Trophoblast cell (in vitro differentiated cells and primary cell): ENCODE measurements at regions not wholly inside any gene's neighbourhood (a gene's known extent, or its start where the extent isn't known, plus 50 kb on each side); places are given as distances from the start of the nearest gene placed in this dataset.
"Not testable (repeated sequence)": the region's sequence is repeated elsewhere in the genome, so short reads cannot be mapped to it uniquely, and the experiment has no call there.

Source experiments
- DNase-seq, 2 donors: peaks; one replicate each; pipeline ENCODE4 v3.0.0-alpha.2; 2016
- H2AFZ ChIP-seq: 2 replicates; pipeline ENCODE4 v1.6.1; 2013; ENCODE audit warnings: low read length, moderate library complexity, mild to moderate bottlenecking; ENCODE audit not compliant: insufficient read depth, poor library complexity
- H2AK5ac ChIP-seq: 2 replicates; pipeline ENCODE4 v1.6.1; 2013; ENCODE audit warnings: mild to moderate bottlenecking, low read length
- H2BK120ac ChIP-seq: 2 replicates; pipeline ENCODE4 v1.6.1; 2013; ENCODE audit warnings: low read length, mild to moderate bottlenecking, moderate library complexity; ENCODE audit not compliant: insufficient read depth, poor library complexity
- H2BK12ac ChIP-seq: 2 replicates; pipeline ENCODE4 v1.6.1; 2013; ENCODE audit warnings: mild to moderate bottlenecking, low read length, moderate library complexity
- H2BK5ac ChIP-seq: 2 replicates; pipeline ENCODE4 v1.6.1; 2013; ENCODE audit warnings: low read length, low read depth, moderate library complexity, mild to moderate bottlenecking; ENCODE audit not compliant: poor library complexity
- H3K14ac ChIP-seq: 2 replicates; pipeline ENCODE4 v1.6.1; 2013; ENCODE audit warnings: mild to moderate bottlenecking, low read length
- H3K18ac ChIP-seq: 2 replicates; pipeline ENCODE4 v1.6.1; 2013; ENCODE audit warnings: mild to moderate bottlenecking, low read length
- H3K23ac ChIP-seq: 2 replicates; pipeline ENCODE4 v1.6.1; 2013; ENCODE audit warnings: low read length
- H3K27ac ChIP-seq: 2 replicates; pipeline ENCODE4 v1.5.1; 2013; ENCODE audit warnings: low read depth, mild to moderate bottlenecking, inconsistent platforms, low read length, moderate library complexity
- H3K27me3 ChIP-seq: 2 replicates; pipeline ENCODE4 v1.6.1; 2013; ENCODE audit warnings: inconsistent platforms, mild to moderate bottlenecking, low read length, moderate library complexity; ENCODE audit not compliant: insufficient read depth
- H3K36me3 ChIP-seq, 2 experiments: 1 replicate in 1 of 2; 2 replicates in 1 of 2; pipeline ENCODE4 v1.6.1; 2013; ENCODE audit warnings: low read length in 2 of 2, mild to moderate bottlenecking in 2 of 2, moderate library complexity in 1 of 2; ENCODE audit not compliant: insufficient read depth in 2 of 2, control insufficient read depth in 1 of 2
- H3K4ac ChIP-seq: 2 replicates; pipeline ENCODE4 v1.6.1; 2013; ENCODE audit warnings: low read depth, mild to moderate bottlenecking, low read length, moderate library complexity
- H3K4me1 ChIP-seq, 2 experiments: 1 replicate in 1 of 2; 2 replicates in 1 of 2; pipeline ENCODE4 v1.6.1; 2013; ENCODE audit warnings: low read length in 2 of 2, mild to moderate bottlenecking in 2 of 2, moderate library complexity in 1 of 2; ENCODE audit not compliant: insufficient read depth in 2 of 2, control insufficient read depth in 1 of 2
- H3K4me2 ChIP-seq: 2 replicates; pipeline ENCODE4 v1.6.1; 2013; ENCODE audit warnings: inconsistent platforms, mild to moderate bottlenecking, low read length, moderate library complexity
- H3K4me3 ChIP-seq: 2 replicates; pipeline ENCODE4 v1.5.1; 2013; ENCODE audit warnings: mild to moderate bottlenecking, low read depth, low read length, inconsistent platforms
- H3K79me1 ChIP-seq: one replicate; pipeline ENCODE4 v1.6.1; 2013; ENCODE audit warnings: low read length
- H3K79me2 ChIP-seq: 2 replicates; pipeline ENCODE4 v1.6.1; 2013; ENCODE audit warnings: low read length, mild to moderate bottlenecking; ENCODE audit not compliant: control insufficient read depth, insufficient read depth, poor library complexity
- H3K9ac ChIP-seq: 2 replicates; pipeline ENCODE4 v1.6.1; 2013; ENCODE audit warnings: mild to moderate bottlenecking, low read length
- H3K9me3 ChIP-seq: 2 replicates; pipeline ENCODE4 v1.6.1; 2013; ENCODE audit warnings: low read depth, mild to moderate bottlenecking, control low read depth, inconsistent platforms, low read length; ENCODE audit not compliant: insufficient read depth
- H4K12ac ChIP-seq: 2 replicates; pipeline ENCODE4 v1.6.1; 2013; ENCODE audit warnings: low read depth, mild to moderate bottlenecking, low read length, moderate library complexity
- H4K8ac ChIP-seq: 2 replicates; pipeline ENCODE4 v1.6.1; 2013; ENCODE audit warnings: low read depth, mild to moderate bottlenecking, low read length, moderate library complexity
- H4K91ac ChIP-seq: one replicate; pipeline ENCODE4 v1.6.1; 2013; ENCODE audit warnings: low read depth, mild to moderate bottlenecking, low read length, moderate library complexity
- WGBS: extraction: QIAGEN DNeasy Blood & Tissue Kit; methylation state at CpG from one replicate; pipeline ENCODE4 v1.1.7; 2013; ENCODE audit warnings: missing lambda C conversion rate; ENCODE audit not compliant: insufficient read length, insufficient coverage; ENCODE audit errors: extremely low coverage; 5-methylcytosine and 5-hydroxymethylcytosine counted together

GRCh38 chr7:68187532-68187931 lies 1190.9 kb downstream of the TYW1 start:
- H4K8ac ChIP-seq: no peak overlapping the region
- no peak overlapping the region for H2BK120ac ChIP-seq
- no peak overlapping the region for H3K4me2 ChIP-seq
- H3K4me1 ChIP-seq: peaks cover 0 to 2% of the 10 kb centered on the region in 2 experiments
- H4K12ac ChIP-seq: no peak overlapping the region
- no peak overlapping the region for H3K4ac ChIP-seq
- H3K9ac ChIP-seq: no peak overlapping the region
- H3K27ac ChIP-seq: no peak overlapping the region
- H3K36me3 ChIP-seq: no peaks in the 10 kb centered on the region
- no peak overlapping the region for H3K14ac ChIP-seq
- H3K9me3 ChIP-seq: no peaks in the 10 kb centered on the region
- no peak overlapping the region for H3K18ac ChIP-seq
- H3K79me2 ChIP-seq: no peaks in the 10 kb centered on the region
- DNase-seq: no peak
- no peak overlapping the region for H2BK12ac ChIP-seq
- H3K27me3 ChIP-seq: no peaks in the 10 kb centered on the region
- WGBS: no CpG with 5 or more reads among the region's 7 CpGs
- H3K4me3 ChIP-seq: no peak overlapping the region
- H2AFZ ChIP-seq: no peak overlapping the region
- no peak overlapping the region for H2AK5ac ChIP-seq
- no peaks in the 10 kb centered on the region for H3K79me1 ChIP-seq
- no peak overlapping the region for H2BK5ac ChIP-seq
- H3K23ac ChIP-seq: no peak overlapping the region
- no peak overlapping the region for H4K91ac ChIP-seq

DNA sequence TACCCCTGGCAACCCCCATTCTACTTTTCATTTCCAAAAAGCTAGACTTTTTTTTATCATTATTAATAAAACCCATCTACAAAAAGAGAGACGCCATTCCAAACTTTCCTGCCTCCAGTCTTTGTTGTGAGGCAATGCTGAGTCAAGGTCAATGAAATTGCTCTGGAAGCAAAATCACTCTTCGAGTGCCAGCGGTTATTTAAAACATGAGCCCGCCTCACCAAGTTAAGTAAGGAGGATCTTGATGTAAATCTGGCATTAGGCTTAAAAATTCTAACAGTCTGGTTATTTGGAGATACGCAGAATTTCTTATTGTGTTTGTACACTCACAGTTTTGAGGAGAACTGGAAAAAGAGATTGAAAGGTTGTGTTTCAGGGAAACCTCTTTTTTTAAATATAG lies 1196.3 kb downstream of the TYW1 start:
- no peak overlapping the region for H3K9ac ChIP-seq
- no peak overlapping the region for H4K8ac ChIP-seq
- no peak overlapping the region for H3K23ac ChIP-seq
- no peak overlapping the region for H3K4ac ChIP-seq
- no CpG with 5 or more reads among the region's 5 CpGs for WGBS
- H2AK5ac ChIP-seq: no peak overlapping the region
- H2BK120ac ChIP-seq: no peak overlapping the region
- no peak overlapping the region for H4K12ac ChIP-seq
- no peak overlapping the region for H3K18ac ChIP-seq
- no peaks in the 10 kb centered on the region for H3K9me3 ChIP-seq
- H3K4me1 ChIP-seq: no peaks in the 10 kb centered on the region
- no peak overlapping the region for H3K4me3 ChIP-seq
- no peaks in the 10 kb centered on the region for H3K79me2 ChIP-seq
- H2BK12ac ChIP-seq: no peak overlapping the region
- H3K4me2 ChIP-seq: no peak overlapping the region
- no peak overlapping the region for H3K27ac ChIP-seq
- no peaks in the 10 kb centered on the region for H3K27me3 ChIP-seq
- H3K79me1 ChIP-seq: no peaks in the 10 kb centered on the region
- H2AFZ ChIP-seq: no peak overlapping the region
- no peak overlapping the region for H2BK5ac ChIP-seq
- no peak overlapping the region for H3K14ac ChIP-seq
- no peak overlapping the region for H4K91ac ChIP-seq
- no peak for DNase-seq
- no peaks in the 10 kb centered on the region for H3K36me3 ChIP-seq

GRCh38 chr7:68195642-68196041 lies 1199.0 kb downstream of the TYW1 start:
- H3K14ac ChIP-seq, H3K9me3 ChIP-seq, H3K4ac ChIP-seq, H2AFZ ChIP-seq, H4K12ac ChIP-seq, H3K4me3 ChIP-seq, H3K4me2 ChIP-seq, H2BK5ac ChIP-seq, H3K79me2 ChIP-seq, H3K23ac ChIP-seq, H4K8ac ChIP-seq, H3K4me1 ChIP-seq, H2BK120ac ChIP-seq, H4K91ac ChIP-seq, H3K36me3 ChIP-seq, H3K79me1 ChIP-seq, H2AK5ac ChIP-seq, H2BK12ac ChIP-seq, DNase-seq, H3K9ac ChIP-seq, H3K27me3 ChIP-seq, H3K27ac ChIP-seq, H3K18ac ChIP-seq: not testable (repeated sequence)
- WGBS: no CpG with 5 or more reads among the region's 2 CpGs

DNA sequence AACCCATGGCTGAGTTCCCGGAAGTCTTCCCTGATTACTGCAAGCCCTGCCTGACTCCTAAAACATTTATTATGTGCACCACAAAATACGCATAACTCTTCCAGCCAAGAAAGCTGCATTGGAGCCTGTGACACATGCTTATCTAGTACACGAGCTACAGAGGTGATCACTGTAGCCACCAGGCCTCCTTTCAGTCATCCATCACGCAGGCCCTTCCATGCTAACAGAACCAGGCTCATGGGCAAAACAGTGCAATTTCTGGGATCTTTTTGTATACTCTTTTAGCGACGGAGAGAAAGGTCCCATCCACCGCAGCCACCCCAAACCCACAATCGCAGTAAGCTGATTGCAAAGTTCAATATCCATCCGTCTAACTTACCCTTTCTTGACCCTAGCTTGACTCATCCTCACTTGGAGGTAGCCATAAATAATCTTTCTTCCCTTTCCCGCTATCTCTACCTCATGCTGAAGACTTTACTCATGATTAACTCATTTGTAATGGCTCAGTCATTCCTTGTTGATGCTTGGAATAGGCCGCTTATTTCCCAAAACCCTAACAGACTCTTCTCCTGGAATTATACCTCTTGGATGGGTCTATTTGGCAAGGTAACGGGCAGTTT lies 1203.5 kb downstream of the TYW1 start:
- no peaks in the 10 kb centered on the region for H3K9me3 ChIP-seq
- WGBS: no CpG with 5 or more reads among the region's 12 CpGs
- H3K4me1 ChIP-seq: peaks cover 3 to 6% of the 10 kb centered on the region in 2 experiments
- no peak overlapping the region for H2AK5ac ChIP-seq
- no peak for DNase-seq
- no peaks in the 10 kb centered on the region for H3K27me3 ChIP-seq
- H2BK5ac ChIP-seq: no peak overlapping the region
- H4K8ac ChIP-seq: no peak overlapping the region
- H2BK12ac ChIP-seq: no peak overlapping the region
- H3K36me3 ChIP-seq: no peaks in the 10 kb centered on the region
- no peak overlapping the region for H3K9ac ChIP-seq
- no peaks in the 10 kb centered on the region for H3K79me1 ChIP-seq
- no peak overlapping the region for H4K12ac ChIP-seq
- H4K91ac ChIP-seq: no peak overlapping the region
- no peak overlapping the region for H3K27ac ChIP-seq
- H3K14ac ChIP-seq: no peak overlapping the region
- no peak overlapping the region for H2BK120ac ChIP-seq
- H3K4me3 ChIP-seq: no peak overlapping the region
- H3K4ac ChIP-seq: no peak overlapping the region
- no peak overlapping the region for H3K23ac ChIP-seq
- no peaks in the 10 kb centered on the region for H3K79me2 ChIP-seq
- H3K18ac ChIP-seq: no peak overlapping the region
- H2AFZ ChIP-seq: no peak overlapping the region
- H3K4me2 ChIP-seq: no peak overlapping the region
